ENCODE measurements at regions not wholly inside any gene's neighbourhood (a gene's known extent, or its start where the extent isn't known, plus 50 kb on each side); places are given as distances from the start of the nearest gene placed in this dataset.

DNA sequence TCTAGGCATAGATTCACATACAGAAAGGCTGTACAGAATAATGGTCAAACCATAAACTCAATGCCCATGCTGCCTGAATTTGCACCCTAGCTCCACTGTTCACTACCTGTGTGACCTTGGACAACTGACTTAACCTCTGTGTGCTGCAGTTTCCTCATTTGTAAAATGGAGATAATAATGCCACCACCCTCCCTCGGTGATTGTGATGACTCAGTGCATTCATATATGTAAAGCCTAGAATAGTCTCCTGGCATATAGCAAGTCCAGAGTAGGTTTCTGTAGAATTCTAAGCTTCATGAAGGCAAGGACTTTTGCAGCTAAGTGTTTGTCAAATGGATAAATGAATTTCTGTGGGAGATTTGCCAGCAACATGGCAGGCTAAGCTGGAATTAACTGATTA lies 297.8 kb upstream of the NR4A3 start:
- no peaks in the 10 kb centered on the region for H3K36me3 ChIP-seq (ENCODE audit: insufficient read depth, low read depth, low read length)
- 0 out of 2 replicates have a peak, but pooled peaks cover 3% of the 10 kb centered on the region for H3K9me3 ChIP-seq (ENCODE audit: insufficient read depth, low read depth, low read length)
- no peak overlapping the region for H3K27ac ChIP-seq (ENCODE audit: low read length)
- H3K27me3 ChIP-seq (ENCODE audit: insufficient read depth, low read length): no peaks in the 10 kb centered on the region
- H3K9ac ChIP-seq (ENCODE audit: low read depth, low read length): no peak overlapping the region
- no peaks in the 10 kb centered on the region for H3K4me1 ChIP-seq (ENCODE audit: insufficient read depth, low read length)
- no peak overlapping the region for H3K4me3 ChIP-seq (ENCODE audit: low read length)

DNA sequence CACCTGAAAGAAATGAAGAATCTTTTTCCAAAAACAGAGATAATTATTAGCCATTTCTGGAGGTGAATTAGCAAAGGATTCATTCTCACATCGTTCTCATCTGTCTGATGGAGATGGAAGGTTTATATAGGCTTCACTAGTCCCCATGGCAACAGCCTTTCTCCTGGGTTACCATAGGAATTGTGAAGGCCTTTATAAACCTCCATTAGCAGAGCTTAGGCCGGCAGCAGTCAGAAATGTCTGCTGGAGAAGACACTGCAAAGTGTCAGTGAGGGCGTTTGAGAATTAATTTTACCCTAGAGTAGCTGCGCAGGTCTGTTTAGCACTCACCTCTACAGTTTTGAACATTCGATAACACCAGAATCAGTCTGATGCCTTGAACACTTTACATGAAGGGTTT lies 290.4 kb upstream of the NR4A3 start:
- no peak overlapping the region for H3K27ac ChIP-seq (ENCODE audit: low read length)
- no peak overlapping the region for H3K4me3 ChIP-seq (ENCODE audit: low read length)
- H3K9ac ChIP-seq (ENCODE audit: low read depth, low read length): no peak overlapping the region
- H3K4me1 ChIP-seq (ENCODE audit: insufficient read depth, low read length): no peaks in the 10 kb centered on the region
- no peaks in the 10 kb centered on the region for H3K27me3 ChIP-seq (ENCODE audit: insufficient read depth, low read length)
- no peaks in the 10 kb centered on the region for H3K36me3 ChIP-seq (ENCODE audit: insufficient read depth, low read depth, low read length)
- no peaks in the 10 kb centered on the region for H3K9me3 ChIP-seq (ENCODE audit: insufficient read depth, low read depth, low read length)

DNA sequence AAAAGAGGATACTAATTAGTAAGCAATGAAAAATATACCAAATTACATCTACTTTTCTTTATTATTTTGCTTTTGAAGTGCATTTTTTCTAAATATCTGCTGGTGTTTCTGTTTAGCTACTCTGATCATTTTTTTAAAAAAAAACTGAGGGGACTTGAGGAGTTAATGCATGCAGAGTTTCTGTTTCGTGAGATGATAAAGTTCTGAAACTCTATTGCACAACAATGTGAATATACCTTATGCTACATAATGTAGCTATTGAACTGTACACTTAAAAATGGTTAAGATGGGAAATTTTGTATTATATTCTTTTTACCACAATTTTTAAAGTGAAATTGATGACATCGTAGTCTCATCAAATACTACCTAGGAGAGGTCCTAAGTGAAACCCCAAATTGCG lies 288.3 kb upstream of the NR4A3 start:
- Histone ChIP-seq H3K4me1 (ENCODE audit: insufficient read depth, low read length) (no peaks in the 10 kb centered on the region), H3K9me3 (ENCODE audit: insufficient read depth, low read depth, low read length) (no peaks in the 10 kb centered on the region), H3K9ac (ENCODE audit: low read depth, low read length) (no peak overlapping the region), H3K27me3 (ENCODE audit: insufficient read depth, low read length) (no peaks in the 10 kb centered on the region), H3K4me3 (ENCODE audit: low read length) (no peak overlapping the region), H3K36me3 (ENCODE audit: insufficient read depth, low read depth, low read length) (no peaks in the 10 kb centered on the region), H3K27ac (ENCODE audit: low read length) (no peak overlapping the region)

DNA sequence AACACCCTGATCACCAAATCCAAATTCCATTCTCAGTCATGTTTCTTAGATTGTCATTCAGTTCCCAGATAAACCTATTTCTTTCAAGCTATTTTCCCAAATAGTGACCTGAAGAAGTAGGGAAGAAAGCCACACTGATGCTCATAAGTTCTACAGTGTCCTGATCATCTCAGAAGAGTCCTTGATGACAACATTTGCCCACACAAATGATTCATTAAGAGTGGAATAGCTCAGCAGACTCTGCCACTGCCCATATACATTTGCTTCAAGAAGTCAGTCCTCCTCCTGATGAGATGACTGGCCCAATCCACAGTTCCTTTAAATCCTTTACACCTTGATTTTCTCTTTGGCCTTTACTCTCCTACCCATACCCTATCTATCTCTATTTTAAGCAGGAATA lies 283.7 kb upstream of the NR4A3 start:
- Histone ChIP-seq H3K9me3 (ENCODE audit: insufficient read depth, low read depth, low read length) (no peaks in the 10 kb centered on the region), H3K4me1 (ENCODE audit: insufficient read depth, low read length) (no peaks in the 10 kb centered on the region), H3K9ac (ENCODE audit: low read depth, low read length) (no peak overlapping the region), H3K27ac (ENCODE audit: low read length) (no peak overlapping the region), H3K36me3 (ENCODE audit: insufficient read depth, low read depth, low read length) (no peaks in the 10 kb centered on the region), H3K27me3 (ENCODE audit: insufficient read depth, low read length) (no peaks in the 10 kb centered on the region), H3K4me3 (ENCODE audit: low read length) (no peak overlapping the region)

DNA sequence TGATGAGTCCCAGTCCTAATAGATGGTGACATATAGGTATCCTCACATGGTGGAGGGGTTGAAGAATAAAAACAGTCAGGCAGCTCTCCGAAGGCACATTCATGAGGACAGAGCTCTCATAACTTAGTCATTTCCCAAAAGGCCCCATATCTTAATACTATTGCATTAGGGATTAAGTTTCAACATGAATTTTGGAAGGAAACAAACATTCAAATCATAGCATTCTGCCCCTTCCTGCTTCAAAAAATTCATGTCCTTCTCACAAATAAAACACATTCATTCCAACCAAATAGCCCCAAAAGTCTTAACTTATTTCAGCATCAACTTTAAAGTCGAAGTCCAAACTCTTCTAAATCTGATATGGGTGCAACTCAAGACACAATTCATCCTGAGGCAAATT lies 277.2 kb upstream of the NR4A3 start:
- Histone ChIP-seq H3K36me3 (ENCODE audit: insufficient read depth, low read depth, low read length) (no peaks in the 10 kb centered on the region), H3K4me3 (ENCODE audit: low read length) (no peak overlapping the region), H3K27me3 (ENCODE audit: insufficient read depth, low read length) (no peaks in the 10 kb centered on the region)

DNA sequence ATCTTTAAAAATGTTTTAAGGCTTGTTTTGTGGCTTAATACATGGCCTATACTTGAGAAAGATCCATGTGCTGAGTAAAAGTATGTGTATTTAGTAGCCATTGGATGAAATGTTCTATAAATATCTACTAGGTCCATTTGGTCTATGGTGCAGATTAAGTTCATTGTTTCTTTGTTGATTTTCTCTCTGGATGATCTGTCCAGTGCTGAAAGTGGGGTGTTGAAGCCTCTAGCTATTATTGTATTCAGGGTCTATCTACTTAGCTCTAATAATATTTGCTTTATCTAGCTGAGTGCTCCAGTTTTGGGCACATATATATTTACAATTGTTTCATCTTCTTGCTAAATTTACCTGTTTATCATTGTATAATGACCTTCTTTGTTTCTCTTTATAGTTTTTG lies 272.2 kb upstream of the NR4A3 start:
- H3K9ac ChIP-seq (ENCODE audit: low read depth, low read length): no peak overlapping the region
- no peak overlapping the region for H3K27ac ChIP-seq (ENCODE audit: low read length)

More for the DNA sequence above, 277.2 kb upstream of the NR4A3 start:
- Histone ChIP-seq H3K9ac (ENCODE audit: low read depth, low read length) (no peak overlapping the region), H3K27ac (ENCODE audit: low read length) (no peak overlapping the region), H3K9me3 (ENCODE audit: insufficient read depth, low read depth, low read length) (no peaks in the 10 kb centered on the region), H3K4me1 (ENCODE audit: insufficient read depth, low read length) (no peaks in the 10 kb centered on the region)

DNA sequence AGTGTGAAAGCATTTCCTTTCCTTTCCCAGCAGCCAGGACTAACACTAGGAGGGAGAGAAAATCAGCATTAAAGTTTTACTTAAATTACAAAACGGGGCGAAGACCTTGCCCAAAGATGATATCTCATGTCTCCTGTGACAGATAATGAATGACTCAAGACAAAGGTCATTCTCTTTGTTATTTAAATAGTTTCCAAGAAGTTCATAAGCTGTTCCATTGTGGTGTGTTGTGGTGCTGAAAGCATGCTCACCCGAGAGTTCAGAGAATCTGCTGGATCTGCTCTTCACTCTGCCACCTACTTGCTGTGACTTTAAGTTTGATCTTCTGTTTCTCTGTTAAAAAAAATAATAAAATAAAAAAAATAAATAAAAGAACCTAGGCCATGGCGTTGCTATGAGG lies 265.9 kb upstream of the NR4A3 start:
- H3K4me3 ChIP-seq (ENCODE audit: low read length): no peak overlapping the region
- H3K9me3 ChIP-seq (ENCODE audit: insufficient read depth, low read depth, low read length): no peaks in the 10 kb centered on the region
- no peak overlapping the region for H3K9ac ChIP-seq (ENCODE audit: low read depth, low read length)
- no peaks in the 10 kb centered on the region for H3K36me3 ChIP-seq (ENCODE audit: insufficient read depth, low read depth, low read length)
- H3K4me1 ChIP-seq (ENCODE audit: insufficient read depth, low read length): peaks cover 2% of the 10 kb centered on the region; the same call in 1 of the 2 replicates
- no peaks in the 10 kb centered on the region for H3K27me3 ChIP-seq (ENCODE audit: insufficient read depth, low read length)
- H3K27ac ChIP-seq (ENCODE audit: low read length): no peak overlapping the region

More for the DNA sequence above, 272.2 kb upstream of the NR4A3 start:
- H3K4me3 ChIP-seq (ENCODE audit: low read length): no peak overlapping the region
- H3K4me1 ChIP-seq (ENCODE audit: insufficient read depth, low read length): no peaks in the 10 kb centered on the region
- no peaks in the 10 kb centered on the region; the same call in 1 of the 2 replicates for H3K9me3 ChIP-seq (ENCODE audit: insufficient read depth, low read depth, low read length)
- H3K36me3 ChIP-seq (ENCODE audit: insufficient read depth, low read depth, low read length): no peaks in the 10 kb centered on the region
- no peaks in the 10 kb centered on the region for H3K27me3 ChIP-seq (ENCODE audit: insufficient read depth, low read length)

DNA sequence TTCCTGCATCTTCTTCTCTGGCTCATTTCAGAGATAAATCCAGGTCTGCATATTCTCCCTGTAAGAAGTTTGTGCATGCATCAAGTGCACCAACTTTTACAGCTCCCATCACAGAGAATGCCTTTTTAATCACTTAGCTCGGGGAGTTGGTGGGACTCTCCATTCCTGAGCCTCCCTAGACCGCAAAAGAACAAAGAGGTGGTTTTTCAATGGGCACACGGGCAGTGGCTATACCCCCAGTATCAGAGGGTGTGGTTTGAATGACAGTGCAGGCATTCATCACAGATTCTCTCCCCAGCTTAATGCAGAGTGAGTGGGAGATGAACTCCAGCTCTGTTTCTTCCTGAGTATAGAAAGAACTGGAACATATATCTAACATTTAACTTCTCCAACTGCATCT lies 264.7 kb upstream of the NR4A3 start:
- H3K9me3 ChIP-seq (ENCODE audit: insufficient read depth, low read depth, low read length): no peaks in the 10 kb centered on the region

DNA sequence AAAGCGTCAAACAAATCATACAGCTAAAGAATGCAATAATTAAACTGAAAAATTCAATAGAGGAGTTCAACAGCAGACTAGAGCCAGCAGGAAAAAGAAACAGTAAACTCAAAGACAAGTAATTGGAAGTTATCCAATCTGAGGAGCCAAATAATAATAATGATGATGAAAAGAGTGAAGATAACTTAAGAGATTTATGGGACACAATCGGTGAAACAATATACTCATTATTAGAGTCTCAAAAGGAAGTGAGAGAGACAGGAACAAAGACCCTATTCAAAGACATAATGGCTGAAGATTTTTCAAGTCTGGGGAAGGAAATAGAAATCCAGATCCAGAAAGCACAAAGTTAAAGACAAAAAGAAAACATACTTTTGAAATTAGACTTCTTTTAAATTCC lies 263.9 kb upstream of the NR4A3 start:
- no peak overlapping the region for H3K9ac ChIP-seq (ENCODE audit: low read depth, low read length)
- H3K36me3 ChIP-seq (ENCODE audit: insufficient read depth, low read depth, low read length): no peaks in the 10 kb centered on the region
- H3K9me3 ChIP-seq (ENCODE audit: insufficient read depth, low read depth, low read length): no peaks in the 10 kb centered on the region
- H3K27me3 ChIP-seq (ENCODE audit: insufficient read depth, low read length): no peaks in the 10 kb centered on the region
- no peak overlapping the region for H3K4me3 ChIP-seq (ENCODE audit: low read length)
- H3K4me1 ChIP-seq (ENCODE audit: insufficient read depth, low read length): peaks cover 2% of the 10 kb centered on the region; the same call in 1 of the 2 replicates
- no peak overlapping the region for H3K27ac ChIP-seq (ENCODE audit: low read length)

More for the DNA sequence above, 264.7 kb upstream of the NR4A3 start:
- H3K4me1 ChIP-seq (ENCODE audit: insufficient read depth, low read length): peaks cover 2% of the 10 kb centered on the region; the same call in 1 of the 2 replicates
- H3K36me3 ChIP-seq (ENCODE audit: insufficient read depth, low read depth, low read length): no peaks in the 10 kb centered on the region
- H3K27me3 ChIP-seq (ENCODE audit: insufficient read depth, low read length): no peaks in the 10 kb centered on the region
- H3K9ac ChIP-seq (ENCODE audit: low read depth, low read length): no peak overlapping the region
- H3K27ac ChIP-seq (ENCODE audit: low read length): no peak overlapping the region
- H3K4me3 ChIP-seq (ENCODE audit: low read length): no peak overlapping the region

DNA sequence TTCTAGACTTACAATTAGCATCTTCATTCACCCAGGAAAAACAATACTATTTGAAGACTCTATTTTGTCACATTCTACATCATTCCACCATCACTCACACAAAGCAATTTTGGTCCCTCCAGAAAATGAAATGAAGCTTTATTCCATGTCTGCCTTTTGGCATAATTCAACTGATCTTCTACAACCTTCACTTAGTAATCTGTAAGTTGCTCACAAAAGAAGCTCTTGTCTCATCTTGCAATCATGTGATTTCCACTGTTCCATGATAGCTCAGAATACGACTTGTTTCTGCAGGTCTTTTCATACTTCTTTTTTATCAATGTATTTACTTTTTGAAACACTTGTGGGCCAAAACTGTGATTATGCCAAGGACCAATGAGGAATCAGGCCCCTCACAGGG lies 261.9 kb upstream of the NR4A3 start:
- H3K9ac ChIP-seq (ENCODE audit: low read depth, low read length): no peak overlapping the region
- H3K4me3 ChIP-seq (ENCODE audit: low read length): no peak overlapping the region
- no peak overlapping the region for H3K27ac ChIP-seq (ENCODE audit: low read length)
- H3K9me3 ChIP-seq (ENCODE audit: insufficient read depth, low read depth, low read length): no peaks in the 10 kb centered on the region
- H3K27me3 ChIP-seq (ENCODE audit: insufficient read depth, low read length): no peaks in the 10 kb centered on the region
- no peaks in the 10 kb centered on the region for H3K36me3 ChIP-seq (ENCODE audit: insufficient read depth, low read depth, low read length)
- peaks cover 2% of the 10 kb centered on the region; the same call in 1 of the 2 replicates for H3K4me1 ChIP-seq (ENCODE audit: insufficient read depth, low read length)

DNA sequence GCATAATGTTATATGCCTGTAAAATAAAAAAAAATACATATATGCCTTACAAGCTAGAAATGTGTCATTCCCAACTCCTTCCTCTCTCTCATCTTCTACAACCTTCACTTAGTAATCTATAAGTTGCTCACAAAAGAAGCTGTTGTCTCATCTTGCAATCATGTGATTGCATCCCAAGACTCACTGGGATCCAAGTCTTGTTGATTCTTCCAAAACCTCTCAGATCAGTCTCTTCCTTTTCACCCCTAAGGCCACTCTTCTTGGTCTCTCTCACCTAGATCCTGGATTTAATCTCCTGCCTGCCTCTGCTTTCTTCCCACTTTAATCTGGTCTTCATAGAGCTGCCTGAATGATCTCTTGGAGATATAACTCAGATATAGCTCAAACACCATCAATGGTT lies 261.1 kb upstream of the NR4A3 start:
- H3K27me3 ChIP-seq (ENCODE audit: insufficient read depth, low read length): no peaks in the 10 kb centered on the region
- H3K9ac ChIP-seq (ENCODE audit: low read depth, low read length): no peak overlapping the region
- no peak overlapping the region for H3K4me3 ChIP-seq (ENCODE audit: low read length)
- H3K4me1 ChIP-seq (ENCODE audit: insufficient read depth, low read length): peaks cover 2% of the 10 kb centered on the region; the same call in 1 of the 2 replicates
- H3K9me3 ChIP-seq (ENCODE audit: insufficient read depth, low read depth, low read length): no peaks in the 10 kb centered on the region
- no peak overlapping the region for H3K27ac ChIP-seq (ENCODE audit: low read length)
- H3K36me3 ChIP-seq (ENCODE audit: insufficient read depth, low read depth, low read length): no peaks in the 10 kb centered on the region

DNA sequence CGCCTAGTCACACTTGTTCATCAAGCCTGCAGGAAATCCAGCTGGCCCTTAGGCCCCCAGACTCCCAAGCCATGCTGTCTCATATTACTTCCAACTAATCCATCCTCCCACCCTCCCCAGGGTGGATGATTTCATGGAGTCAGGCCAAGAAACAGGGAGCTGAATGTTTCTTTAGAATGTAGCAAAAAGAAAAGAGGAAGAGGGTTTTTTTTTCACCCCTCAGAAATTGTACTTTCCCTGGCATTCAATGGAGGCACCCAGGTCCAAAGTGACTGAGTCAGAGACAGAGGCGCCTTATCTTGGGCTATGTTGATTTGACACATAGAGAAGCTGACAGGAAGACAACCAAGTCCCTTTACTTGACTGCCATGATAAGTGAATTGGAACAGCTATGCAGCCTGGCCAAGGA lies 260.2 kb upstream of the NR4A3 start:
- no peak overlapping the region for H3K9ac ChIP-seq (ENCODE audit: low read depth, low read length)
- H3K27me3 ChIP-seq (ENCODE audit: insufficient read depth, low read length): no peaks in the 10 kb centered on the region
- no peaks in the 10 kb centered on the region for H3K9me3 ChIP-seq (ENCODE audit: insufficient read depth, low read depth, low read length)
- H3K4me3 ChIP-seq (ENCODE audit: low read length): no peak overlapping the region
- H3K4me1 ChIP-seq (ENCODE audit: insufficient read depth, low read length): no peaks in the 10 kb centered on the region
- no peak overlapping the region for H3K27ac ChIP-seq (ENCODE audit: low read length)
- no peaks in the 10 kb centered on the region for H3K36me3 ChIP-seq (ENCODE audit: insufficient read depth, low read depth, low read length)

Data from iPS-20b (cell line).